Tibial artery (tissue), 4 donors: ENCODE measurements at regions not wholly inside any gene's neighbourhood (a gene's known extent, or its start where the extent isn't known, plus 50 kb on each side); places are given as distances from the start of the nearest gene placed in this dataset.

Source experiments
- DNase-seq, 2 donors: peaks; one replicate each; pipeline ENCODE4 v3.0.0-alpha.2; 2019
- H3K27ac ChIP-seq, 2 donors: fragments of 200-600 bp; sonication (generic) in 1 of 2; 1 replicate in 1 of 2; 2 replicates in 1 of 2; pipeline ENCODE4 v1.5.1; 2018 to 2019; ENCODE audit warnings: mild to moderate bottlenecking in 1 of 2
- H3K27me3 ChIP-seq, 2 donors: fragments of 200-600 bp; sonication (generic) in 1 of 2; one replicate each; pipeline versions ENCODE4 v1.5.1 to v1.6.0; 2016 to 2019
- H3K36me3 ChIP-seq, 3 donors: fragments of 200-600 bp; sonication (generic) in 2 of 3; one replicate each; pipeline ENCODE4 v1.5.1; 2016 to 2019; ENCODE audit warnings: mild to moderate bottlenecking in 2 of 3
- H3K4me1 ChIP-seq, 4 donors: fragments of 200-600 bp; sonication (generic) in 2 of 4; 1 replicate in 3 of 4; 2 replicates in 1 of 4; pipeline ENCODE4 v1.5.1; 2016 to 2019
- H3K4me3 ChIP-seq, 2 donors: fragments of 200-600 bp; sonication (generic) in 1 of 2; 1 replicate in 1 of 2; 2 replicates in 1 of 2; pipeline ENCODE4 v1.5.1; 2018 to 2019; ENCODE audit warnings: mild to moderate bottlenecking in 2 of 2
- H3K9me3 ChIP-seq, 3 donors: fragments of 200-600 bp; sonication (generic) in 1 of 3; one replicate each; pipeline ENCODE4 v1.5.1; 2016 to 2019
- CTCF ChIP-seq, 2 experiments: fragments of 200-600 bp in 1 of 2; fragments of 450-650 bp in 1 of 2; IDR thresholded peaks; one replicate each; pipeline ENCODE4 v1.5.1; 2017 to 2019; ENCODE audit warnings: antibody characterized with exemption in 2 of 2, mild to moderate bottlenecking in 1 of 2, moderate library complexity in 1 of 2
- intact Hi-C: fragments of 100-400 bp; cut with DNase I; formaldehyde crosslinking; loops from one replicate; pipeline ENCODE4 v1.15.0; 2023; ENCODE audit warnings: low total_unique reads

- H3K27me3 ChIP-seq = no peaks in the 10 kb centered on the region
- H3K4me1 ChIP-seq = no peaks in the 10 kb centered on the region
- no peak overlapping the region for H3K4me3 ChIP-seq
- TF ChIP-seq CTCF (IDR thresholded peaks at IDR 0.05) = no peak
- no peak overlapping the region for H3K27ac ChIP-seq
- H3K9me3 ChIP-seq = no peaks in the 10 kb centered on the region
- no peak for DNase-seq
- intact Hi-C loops = no loop called here
- H3K36me3 ChIP-seq = no peaks in the 10 kb centered on the region
Observed at GRCh38 chr3:135618123-135618522, 347.4 kb upstream of the PPP2R3A start.

- no peak for DNase-seq
- no peak for TF ChIP-seq CTCF (IDR thresholded peaks at IDR 0.05)
- Histone ChIP-seq H3K27ac (no peak overlapping the region), H3K36me3 (no peaks in the 10 kb centered on the region), H3K9me3 (no peaks in the 10 kb centered on the region), H3K27me3 (no peaks in the 10 kb centered on the region), H3K4me3 (no peak overlapping the region), H3K4me1 (no peaks in the 10 kb centered on the region)
- intact Hi-C loops = no loop called here
Observed at GRCh38 chr3:135621184-135621920, 344.2 kb upstream of the PPP2R3A start.

GRCh38 chr3:135622215-135622614, 343.3 kb upstream of the PPP2R3A start:
- Histone ChIP-seq H3K9me3 (no peaks in the 10 kb centered on the region), H3K4me3 (no peak overlapping the region), H3K27me3 (no peaks in the 10 kb centered on the region), H3K4me1 (no peaks in the 10 kb centered on the region), H3K36me3 (no peaks in the 10 kb centered on the region), H3K27ac (no peak overlapping the region)
- no peak for TF ChIP-seq CTCF (IDR thresholded peaks at IDR 0.05)
- no peak for DNase-seq
- intact Hi-C loops = no loop called here

- TF ChIP-seq CTCF (IDR thresholded peaks at IDR 0.05) = no peak
- DNase-seq = no peak
- no peak overlapping the region for H3K27ac ChIP-seq
- no peaks in the 10 kb centered on the region for H3K9me3 ChIP-seq
- H3K27me3 ChIP-seq = no peaks in the 10 kb centered on the region
- no peaks in the 10 kb centered on the region for H3K4me1 ChIP-seq
- intact Hi-C loops = no loop called here
- H3K4me3 ChIP-seq = no peak overlapping the region
- H3K36me3 ChIP-seq = no peaks in the 10 kb centered on the region
Observed at GRCh38 chr3:135622656-135623055, 342.9 kb upstream of the PPP2R3A start.

- no peak for DNase-seq
- intact Hi-C loops = no loop called here
- TF ChIP-seq CTCF (IDR thresholded peaks at IDR 0.05) = no peak
- H3K4me3 ChIP-seq = no peak overlapping the region
- H3K36me3 ChIP-seq = no peaks in the 10 kb centered on the region
- no peaks in the 10 kb centered on the region for H3K4me1 ChIP-seq
- H3K27ac ChIP-seq = no peak overlapping the region
- H3K27me3 ChIP-seq = no peaks in the 10 kb centered on the region
- H3K9me3 ChIP-seq = no peaks in the 10 kb centered on the region
Observed at GRCh38 chr3:135623558-135623957, 342.0 kb upstream of the PPP2R3A start.

- intact Hi-C loops = no loop called here
- TF ChIP-seq CTCF (IDR thresholded peaks at IDR 0.05) = no peak
- no peaks in the 10 kb centered on the region for H3K36me3 ChIP-seq
- H3K4me3 ChIP-seq = no peak overlapping the region
- no peaks in the 10 kb centered on the region for H3K27me3 ChIP-seq
- H3K4me1 ChIP-seq = no peaks in the 10 kb centered on the region
- DNase-seq = no peak
- H3K9me3 ChIP-seq = no peaks in the 10 kb centered on the region
- H3K27ac ChIP-seq = no peak overlapping the region
Observed at GRCh38 chr3:135627057-135627456, 338.5 kb upstream of the PPP2R3A start.
